Inflammatory macrophage (primary cell): ENCODE measurements at regions not wholly inside any gene's neighbourhood (a gene's known extent, or its start where the extent isn't known, plus 50 kb on each side); places are given as distances from the start of the nearest gene placed in this dataset.
"Not testable (repeated sequence)": the region's sequence is repeated elsewhere in the genome, so short reads cannot be mapped to it uniquely, and the experiment has no call there.

Experiments
- DNase-seq, 2 donors: peaks; one replicate each; pipeline ENCODE4 v3.0.0-alpha.2; 2020 to 2022

GRCh38 chr4:151879705-151880445 lies 119.1 kb upstream of the GATB start:
- DNase-seq, result no peak

GRCh38 chr4:151876381-151876988 lies 115.7 kb upstream of the GATB start:
- DNase-seq, result no peak

- no peak for DNase-seq
These were observed 113.5 kb upstream of the GATB start for GRCh38 chr4:151874328-151874727.

GRCh38 chr4:151866592-151866918 lies 105.7 kb upstream of the GATB start:
- DNase-seq, result peak; percentile 81 to 83

- DNase-seq, result peak in 1 of 2 donors; percentile 65
These were observed 105.2 kb upstream of the GATB start for GRCh38 chr4:151865744-151866591.

- DNase-seq, result peak; percentile 97 to 98
These were observed 104.5 kb upstream of the GATB start for GRCh38 chr4:151865312-151865711.

GRCh38 chr4:151864068-151864467 lies 103.3 kb upstream of the GATB start:
- no peak for DNase-seq

GRCh38 chr4:151862766-151863165 lies 102.0 kb upstream of the GATB start:
- no peak for DNase-seq

- DNase-seq, result no peak
These were observed 99.8 kb upstream of the GATB start for GRCh38 chr4:151860561-151861093.

GRCh38 chr4:151859641-151860040 lies 98.8 kb upstream of the GATB start:
- DNase-seq, result no peak

GRCh38 chr4:151858356-151858755 lies 97.5 kb upstream of the GATB start:
- DNase-seq, result no peak

- DNase-seq, result no peak
These were observed 96.6 kb upstream of the GATB start for GRCh38 chr4:151857368-151857767.

- no peak for DNase-seq
These were observed 94.9 kb upstream of the GATB start for GRCh38 chr4:151855747-151856146.

- DNase-seq, result no peak
These were observed 93.9 kb upstream of the GATB start for GRCh38 chr4:151854731-151855130.

- DNase-seq, result peak; percentile 80 to 90
These were observed 92.2 kb upstream of the GATB start for GRCh38 chr4:151853034-151853433.

GRCh38 chr4:151852202-151852601 lies 91.4 kb upstream of the GATB start:
- no peak for DNase-seq

- DNase-seq, result no peak
These were observed 90.5 kb upstream of the GATB start for GRCh38 chr4:151851354-151851753.

GRCh38 chr4:151850791-151851213 lies 90.0 kb upstream of the GATB start:
- DNase-seq, result peak in 1 of 2 donors; percentile 8

GRCh38 chr4:151845551-151845950 lies 84.7 kb upstream of the GATB start:
- DNase-seq, result not testable (repeated sequence)

- DNase-seq, result no peak
These were observed 81.7 kb upstream of the GATB start for GRCh38 chr4:151842430-151843079.

- no peak for DNase-seq
These were observed 80.3 kb upstream of the GATB start for GRCh38 chr4:151841107-151841506.

- DNase-seq, result no peak
These were observed 74.7 kb upstream of the GATB start for GRCh38 chr4:151835467-151835866.

GRCh38 chr4:151833174-151833573 lies 72.4 kb upstream of the GATB start:
- no peak for DNase-seq
